Cardiac fibroblast (primary cell): ENCODE measurements at regions not wholly inside any gene's neighbourhood (a gene's known extent, or its start where the extent isn't known, plus 50 kb on each side); places are given as distances from the start of the nearest gene placed in this dataset.

ENCODE experiments used
- DNase-seq, 2 donors: peaks; one replicate each; pipeline versions ENCODE4 v3.0.0 to v3.0.0-alpha.2; 2010; ENCODE audit warnings: low read depth in 2 of 2
- H3K4me3 ChIP-seq, 2 donors: replicated peaks in 1 of 2; 1 replicate in 1 of 2; 2 replicates in 1 of 2; pipeline ENCODE4 v1.5.1; 2011; ENCODE audit warnings: low read depth in 2 of 2, low read length in 2 of 2, mild to moderate bottlenecking in 2 of 2, moderate library complexity in 1 of 2
- TF ChIP-seq, protein P1 (sequence below): IDR thresholded peaks from one replicate; pipeline ENCODE4 v1.5.1; 2011; ENCODE audit warnings: low read depth, mild to moderate bottlenecking, low read length, inconsistent platforms

DNA sequence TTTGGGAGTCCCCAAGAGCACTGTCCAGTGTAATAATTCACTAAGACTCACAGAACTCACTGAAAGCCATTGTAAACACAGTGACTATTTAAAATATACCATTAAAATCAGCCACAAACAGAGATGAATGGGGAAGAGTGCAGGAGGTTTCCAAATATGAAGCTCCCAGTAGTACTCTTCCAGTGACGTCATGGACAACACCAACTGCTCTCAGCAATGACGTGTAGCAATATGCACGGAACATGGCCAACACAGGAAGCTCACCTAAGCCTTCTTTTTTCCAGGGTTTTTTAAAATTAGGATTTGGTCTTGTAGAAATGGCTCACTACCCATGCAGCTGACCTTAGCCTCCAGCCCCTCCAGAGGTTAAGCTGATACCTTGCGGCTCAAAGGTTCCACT lies 1224.1 kb upstream of the CADM2 start:
- no peak for DNase-seq

DNA sequence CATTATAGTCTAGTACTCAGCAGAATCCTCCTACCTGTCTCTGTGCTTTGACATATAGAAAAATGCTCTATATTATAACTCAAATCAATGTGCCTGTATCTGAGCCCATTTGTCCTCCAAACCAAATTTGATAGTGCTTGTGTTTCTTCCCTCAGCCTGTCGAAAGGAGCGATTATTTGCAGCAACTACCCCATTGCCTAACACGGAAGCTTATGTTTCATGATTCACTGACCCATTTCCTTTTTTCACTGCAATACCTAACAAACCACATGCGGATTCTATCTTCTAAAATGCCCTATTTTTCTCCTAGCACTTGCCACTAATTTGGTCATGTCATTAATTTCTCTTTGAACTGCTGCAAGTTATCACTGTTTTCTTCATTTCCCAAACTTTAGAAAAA lies 1220.6 kb upstream of the CADM2 start:
- no peak for DNase-seq
- TF ChIP-seq, protein P1, sequence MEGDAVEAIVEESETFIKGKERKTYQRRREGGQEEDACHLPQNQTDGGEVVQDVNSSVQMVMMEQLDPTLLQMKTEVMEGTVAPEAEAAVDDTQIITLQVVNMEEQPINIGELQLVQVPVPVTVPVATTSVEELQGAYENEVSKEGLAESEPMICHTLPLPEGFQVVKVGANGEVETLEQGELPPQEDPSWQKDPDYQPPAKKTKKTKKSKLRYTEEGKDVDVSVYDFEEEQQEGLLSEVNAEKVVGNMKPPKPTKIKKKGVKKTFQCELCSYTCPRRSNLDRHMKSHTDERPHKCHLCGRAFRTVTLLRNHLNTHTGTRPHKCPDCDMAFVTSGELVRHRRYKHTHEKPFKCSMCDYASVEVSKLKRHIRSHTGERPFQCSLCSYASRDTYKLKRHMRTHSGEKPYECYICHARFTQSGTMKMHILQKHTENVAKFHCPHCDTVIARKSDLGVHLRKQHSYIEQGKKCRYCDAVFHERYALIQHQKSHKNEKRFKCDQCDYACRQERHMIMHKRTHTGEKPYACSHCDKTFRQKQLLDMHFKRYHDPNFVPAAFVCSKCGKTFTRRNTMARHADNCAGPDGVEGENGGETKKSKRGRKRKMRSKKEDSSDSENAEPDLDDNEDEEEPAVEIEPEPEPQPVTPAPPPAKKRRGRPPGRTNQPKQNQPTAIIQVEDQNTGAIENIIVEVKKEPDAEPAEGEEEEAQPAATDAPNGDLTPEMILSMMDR: no peak
- no peak overlapping the region for H3K4me3 ChIP-seq

More for the DNA sequence above, 1224.1 kb upstream of the CADM2 start:
- TF ChIP-seq, protein P1: no peak
- no peak overlapping the region for H3K4me3 ChIP-seq

DNA sequence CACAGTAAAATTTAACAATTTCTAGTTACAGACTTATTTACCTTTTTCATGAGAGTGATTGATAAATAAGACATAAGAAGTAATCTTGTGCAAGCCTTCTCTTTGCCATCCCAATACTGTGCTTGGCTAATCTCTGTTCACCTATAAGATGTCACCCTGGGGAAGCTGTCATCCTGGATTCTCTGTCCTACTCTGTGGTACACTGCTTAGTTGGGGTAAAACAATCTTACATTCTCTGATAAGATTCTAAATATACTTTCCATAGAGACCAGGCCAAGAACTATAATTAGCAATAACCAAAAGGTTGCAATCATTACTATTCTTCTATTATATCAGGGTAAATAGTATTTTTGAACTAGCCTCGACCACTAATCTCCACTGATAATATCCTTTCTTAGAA lies 1218.3 kb upstream of the CADM2 start:
- TF ChIP-seq, protein P1: no peak
- no peak for DNase-seq
- no peak overlapping the region for H3K4me3 ChIP-seq

DNA sequence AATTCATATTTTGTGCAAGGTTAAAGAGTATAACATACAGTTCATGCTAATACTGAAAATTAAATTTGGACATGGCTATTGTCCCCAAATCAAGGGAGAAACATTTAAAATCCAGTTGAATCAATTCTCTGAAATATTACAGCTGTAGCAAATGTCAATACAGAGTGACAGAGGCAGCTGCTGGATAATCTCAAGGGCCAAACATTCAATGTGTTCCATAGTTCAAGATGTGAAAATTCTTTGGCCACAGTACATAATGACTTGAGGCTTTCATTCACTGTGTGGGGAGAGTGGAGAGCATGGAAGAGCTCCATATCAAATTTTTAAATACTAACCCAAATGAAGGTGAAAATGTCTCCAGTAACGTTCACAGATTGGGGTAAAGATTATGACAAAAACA lies 1192.8 kb upstream of the CADM2 start:
- no peak overlapping the region for H3K4me3 ChIP-seq
- no peak for DNase-seq
- TF ChIP-seq, protein P1: no peak

DNA sequence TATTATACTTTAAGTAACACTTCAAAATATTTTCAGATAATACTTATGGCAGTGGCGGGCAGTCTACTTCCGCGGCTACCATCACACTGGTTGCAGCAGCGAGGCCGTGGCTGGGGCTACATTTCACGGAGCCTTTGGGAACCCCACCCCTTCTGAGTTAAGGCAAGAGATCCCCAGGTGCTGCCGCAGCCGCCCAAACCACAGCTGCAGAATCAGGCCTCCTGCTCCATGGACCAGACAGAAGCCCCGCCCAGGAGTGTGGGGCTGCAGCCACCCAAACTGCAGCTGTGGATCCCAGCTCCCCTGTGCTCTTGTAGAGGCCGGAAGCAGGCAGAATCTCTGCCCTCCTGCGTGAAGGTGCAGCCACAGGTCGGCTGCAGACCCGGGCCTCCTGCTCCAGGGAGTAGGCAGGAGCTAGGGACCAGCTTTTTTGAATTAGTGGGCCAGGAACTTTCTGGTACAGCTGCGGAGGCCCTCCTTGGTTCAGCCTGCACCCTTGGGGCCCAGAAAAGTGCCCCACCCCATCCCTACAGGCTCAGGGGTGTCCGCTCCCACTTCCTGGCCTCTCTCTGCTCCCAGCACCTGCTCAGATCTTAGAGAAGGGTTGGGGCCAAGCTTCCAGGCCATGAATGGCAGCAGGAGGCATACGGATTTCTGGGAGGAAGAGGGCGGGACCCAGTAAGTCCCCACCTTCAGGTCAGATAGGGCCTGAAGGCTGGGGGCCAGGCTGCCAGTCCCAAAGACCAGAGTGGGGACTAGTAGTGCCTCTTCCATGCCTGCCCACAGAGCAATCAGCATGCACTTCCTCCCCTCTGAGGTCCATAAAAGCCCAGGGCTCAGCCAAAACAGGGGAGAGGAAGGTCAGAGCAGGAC lies 1188.8 kb upstream of the CADM2 start:
- no peak for DNase-seq
- TF ChIP-seq, protein P1: no peak
- no peak overlapping the region for H3K4me3 ChIP-seq

DNA sequence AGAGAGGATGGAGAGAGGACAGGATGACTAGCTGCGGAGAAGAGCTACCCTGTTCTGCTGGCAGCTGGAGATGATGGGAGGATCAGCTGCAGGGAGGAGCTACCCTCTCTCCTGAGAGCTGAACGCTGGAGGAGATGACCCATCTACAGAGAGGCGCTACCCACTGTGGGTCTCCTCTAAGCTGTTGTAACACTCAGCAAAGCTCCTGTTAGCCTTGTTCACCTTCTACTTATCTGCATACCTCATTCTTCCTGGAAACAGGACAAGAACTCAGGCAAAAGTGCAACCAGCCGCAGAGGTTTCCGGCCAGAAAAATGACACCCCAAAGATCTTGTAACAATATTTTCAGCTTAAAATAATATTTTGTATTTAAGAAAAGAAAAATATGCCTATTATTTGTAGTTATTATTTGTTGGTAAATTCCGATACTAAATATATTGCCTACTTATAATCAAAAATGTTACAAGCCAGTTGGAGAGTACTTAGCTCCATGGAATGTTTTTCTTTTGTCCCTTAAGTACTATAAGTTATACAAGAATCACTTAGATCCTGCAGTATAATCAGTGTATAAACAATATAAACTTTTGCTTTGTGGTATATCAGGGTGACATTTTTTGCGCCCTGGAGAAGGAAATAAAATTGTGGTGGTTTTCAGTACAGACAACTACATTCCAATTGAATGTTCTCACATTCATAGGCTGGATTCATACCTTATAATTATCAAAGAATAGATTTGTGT lies 1188.0 kb upstream of the CADM2 start:
- no peak for DNase-seq
- TF ChIP-seq, protein P1: no peak
- H3K4me3 ChIP-seq: no peak overlapping the region
